Skeletal muscle tissue (tissue), 3 donors: ENCODE measurements at regions not wholly inside any gene's neighbourhood (a gene's known extent, or its start where the extent isn't known, plus 50 kb on each side); places are given as distances from the start of the nearest gene placed in this dataset.
"Not testable (repeated sequence)": the region's sequence is repeated elsewhere in the genome, so short reads cannot be mapped to it uniquely, and the experiment has no call there.

Experiments used
- H3K27ac ChIP-seq: one replicate; pipeline ENCODE4 v1.7.0; 2013; ENCODE audit warnings: mild to moderate bottlenecking, low read depth, low read length, inconsistent platforms
- H3K27me3 ChIP-seq, 3 donors: one replicate each; pipeline ENCODE4 v1.7.0; 2013; ENCODE audit warnings: low read length in 3 of 3; ENCODE audit not compliant: control insufficient read depth in 3 of 3, insufficient read depth in 3 of 3
- H3K36me3 ChIP-seq, 3 donors: one replicate each; pipeline ENCODE4 v1.7.0; 2013; ENCODE audit warnings: low read length in 3 of 3; ENCODE audit not compliant: control insufficient read depth in 3 of 3, insufficient read depth in 3 of 3
- H3K4me1 ChIP-seq, 3 donors: one replicate each; pipeline ENCODE4 v1.7.0; 2013; ENCODE audit warnings: low read length in 3 of 3, mild to moderate bottlenecking in 3 of 3; ENCODE audit not compliant: control insufficient read depth in 3 of 3, insufficient read depth in 3 of 3
- H3K4me3 ChIP-seq, 3 donors: one replicate each; pipeline ENCODE4 v1.7.0; 2013; ENCODE audit warnings: low read length in 3 of 3
- H3K9ac ChIP-seq, 3 donors: one replicate each; pipeline ENCODE4 v1.7.0; 2013; ENCODE audit warnings: low read length in 3 of 3, mild to moderate bottlenecking in 3 of 3, moderate library complexity in 2 of 3, low read depth in 1 of 3
- H3K9me3 ChIP-seq, 3 donors: one replicate each; pipeline ENCODE4 v1.7.0; 2013; ENCODE audit warnings: low read length in 3 of 3; ENCODE audit not compliant: control insufficient read depth in 3 of 3
- donor health status: Osteomylitis.

GRCh38 chr10:118805146-118805545 is 50.4 kb upstream of the CACUL1 start:
- no peak overlapping the region for H3K27ac ChIP-seq
- no peak overlapping the region for H3K9ac ChIP-seq
- H3K4me3 ChIP-seq = no peak overlapping the region
- no peaks in the 10 kb centered on the region for H3K36me3 ChIP-seq
- H3K9me3 ChIP-seq = no peaks in the 10 kb centered on the region
- no peaks in the 10 kb centered on the region for H3K4me1 ChIP-seq
- no peaks in the 10 kb centered on the region for H3K27me3 ChIP-seq

- Histone ChIP-seq H3K27ac (no peak overlapping the region), H3K4me1 (no peaks in the 10 kb centered on the region), H3K27me3 (no peaks in the 10 kb centered on the region), H3K9ac (no peak overlapping the region), H3K36me3 (no peaks in the 10 kb centered on the region), H3K9me3 (no peaks in the 10 kb centered on the region), H3K4me3 (no peak overlapping the region)
Observed at GRCh38 chr10:118807512-118808305, 52.9 kb upstream of the CACUL1 start.

- H3K36me3 ChIP-seq = no peaks in the 10 kb centered on the region
- H3K27me3 ChIP-seq = no peaks in the 10 kb centered on the region
- H3K27ac ChIP-seq = no peak overlapping the region
- H3K9ac ChIP-seq = no peak overlapping the region
- no peaks in the 10 kb centered on the region for H3K4me1 ChIP-seq
- no peaks in the 10 kb centered on the region for H3K9me3 ChIP-seq
- H3K4me3 ChIP-seq = no peak overlapping the region
Observed at GRCh38 chr10:118808601-118809356, 54.0 kb upstream of the CACUL1 start.

- Histone ChIP-seq H3K4me1 (no peaks in the 10 kb centered on the region), H3K27ac (no peak overlapping the region), H3K36me3 (no peaks in the 10 kb centered on the region), H3K9me3 (no peaks in the 10 kb centered on the region), H3K9ac (no peak overlapping the region), H3K27me3 (no peaks in the 10 kb centered on the region), H3K4me3 (no peak overlapping the region)
Observed at GRCh38 chr10:118809357-118810220, 54.8 kb upstream of the CACUL1 start.

- H3K4me3 ChIP-seq = no peak overlapping the region
- no peaks in the 10 kb centered on the region for H3K9me3 ChIP-seq
- H3K27me3 ChIP-seq = no peaks in the 10 kb centered on the region
- H3K9ac ChIP-seq = no peak overlapping the region
- no peaks in the 10 kb centered on the region for H3K4me1 ChIP-seq
- no peaks in the 10 kb centered on the region for H3K36me3 ChIP-seq
- no peak overlapping the region for H3K27ac ChIP-seq
Observed at GRCh38 chr10:118810796-118811505, 56.2 kb upstream of the CACUL1 start.

GRCh38 chr10:118811675-118812392 is 57.1 kb upstream of the CACUL1 start:
- no peak overlapping the region for H3K4me3 ChIP-seq
- H3K36me3 ChIP-seq = no peaks in the 10 kb centered on the region
- H3K9ac ChIP-seq = no peak overlapping the region
- no peak overlapping the region for H3K27ac ChIP-seq
- no peaks in the 10 kb centered on the region for H3K27me3 ChIP-seq
- no peaks in the 10 kb centered on the region for H3K4me1 ChIP-seq
- no peaks in the 10 kb centered on the region for H3K9me3 ChIP-seq

- Histone ChIP-seq H3K4me1 (no peaks in the 10 kb centered on the region), H3K9me3 (no peaks in the 10 kb centered on the region), H3K4me3 (no peak overlapping the region), H3K27ac (no peak overlapping the region), H3K36me3 (no peaks in the 10 kb centered on the region), H3K27me3 (no peaks in the 10 kb centered on the region), H3K9ac (no peak overlapping the region)
Observed at GRCh38 chr10:118812393-118812740, 57.6 kb upstream of the CACUL1 start.

GRCh38 chr10:118813001-118813400 is 58.2 kb upstream of the CACUL1 start:
- not testable (repeated sequence) for H3K9ac ChIP-seq, H3K9me3 ChIP-seq, H3K36me3 ChIP-seq, H3K27ac ChIP-seq, H3K27me3 ChIP-seq, H3K4me1 ChIP-seq, H3K4me3 ChIP-seq

- no peaks in the 10 kb centered on the region for H3K36me3 ChIP-seq
- peaks cover 0 to 13% (median 8%) of the 10 kb centered on the region in 3 donors for H3K4me1 ChIP-seq
- no peak overlapping the region for H3K9ac ChIP-seq
- H3K4me3 ChIP-seq = no peak overlapping the region
- no peaks in the 10 kb centered on the region for H3K9me3 ChIP-seq
- no peaks in the 10 kb centered on the region for H3K27me3 ChIP-seq
- H3K27ac ChIP-seq = no peak overlapping the region
Observed at GRCh38 chr10:118816471-118817168, 61.9 kb upstream of the CACUL1 start.
